ENCODE measurements at regions not wholly inside any gene's neighbourhood (a gene's known extent, or its start where the extent isn't known, plus 50 kb on each side); places are given as distances from the start of the nearest gene placed in this dataset.

GRCh38 chr12:63003223-63003819 lies 68.4 kb upstream of the PPM1H start:
- no peak for TF ChIP-seq CTCF (IDR thresholded peaks at IDR 0.05)
- TF ChIP-seq EZH2 (IDR thresholded peaks at IDR 0.05; ENCODE audit: borderline replicate concordance, insufficient read depth, low read depth, low read length, poor library complexity, severe bottlenecking): no peak
